ENCODE measurements at regions not wholly inside any gene's neighbourhood (a gene's known extent, or its start where the extent isn't known, plus 50 kb on each side); places are given as distances from the start of the nearest gene placed in this dataset.

DNA sequence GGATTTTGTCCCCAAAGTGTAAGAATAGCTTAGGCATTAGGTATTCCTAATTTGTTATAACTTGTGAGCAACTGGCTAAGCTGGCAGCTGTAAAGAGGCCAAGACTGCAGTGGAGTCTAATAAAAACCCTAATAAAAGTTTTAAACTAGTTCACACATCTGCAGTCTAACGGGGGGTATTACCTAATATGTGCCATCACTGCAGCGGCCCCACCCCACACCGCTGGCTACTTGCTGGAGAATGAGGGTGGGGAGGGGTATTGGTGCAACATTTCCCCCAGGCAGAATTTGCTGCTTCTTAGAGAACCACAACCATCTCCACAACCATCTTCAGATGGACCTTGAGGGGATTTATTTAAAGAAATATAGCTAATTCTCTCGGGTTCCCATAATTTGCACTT, 135.0 kb downstream of the ZC3H11B start:
- TF ChIP-seq, protein P1, sequence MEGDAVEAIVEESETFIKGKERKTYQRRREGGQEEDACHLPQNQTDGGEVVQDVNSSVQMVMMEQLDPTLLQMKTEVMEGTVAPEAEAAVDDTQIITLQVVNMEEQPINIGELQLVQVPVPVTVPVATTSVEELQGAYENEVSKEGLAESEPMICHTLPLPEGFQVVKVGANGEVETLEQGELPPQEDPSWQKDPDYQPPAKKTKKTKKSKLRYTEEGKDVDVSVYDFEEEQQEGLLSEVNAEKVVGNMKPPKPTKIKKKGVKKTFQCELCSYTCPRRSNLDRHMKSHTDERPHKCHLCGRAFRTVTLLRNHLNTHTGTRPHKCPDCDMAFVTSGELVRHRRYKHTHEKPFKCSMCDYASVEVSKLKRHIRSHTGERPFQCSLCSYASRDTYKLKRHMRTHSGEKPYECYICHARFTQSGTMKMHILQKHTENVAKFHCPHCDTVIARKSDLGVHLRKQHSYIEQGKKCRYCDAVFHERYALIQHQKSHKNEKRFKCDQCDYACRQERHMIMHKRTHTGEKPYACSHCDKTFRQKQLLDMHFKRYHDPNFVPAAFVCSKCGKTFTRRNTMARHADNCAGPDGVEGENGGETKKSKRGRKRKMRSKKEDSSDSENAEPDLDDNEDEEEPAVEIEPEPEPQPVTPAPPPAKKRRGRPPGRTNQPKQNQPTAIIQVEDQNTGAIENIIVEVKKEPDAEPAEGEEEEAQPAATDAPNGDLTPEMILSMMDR (IDR thresholded peaks at IDR 0.05), result no peak
- no peak for TF ChIP-seq EP300 (IDR thresholded peaks at IDR 0.05)

All from sigmoid colon (tissue), 4 donors.